Dedifferentiated amniotic fluid mesenchymal stem cell (primary cell): ENCODE measurements at regions not wholly inside any gene's neighbourhood (a gene's known extent, or its start where the extent isn't known, plus 50 kb on each side); places are given as distances from the start of the nearest gene placed in this dataset.

ENCODE experiments used
- DNase-seq: peaks from one replicate; pipeline ENCODE4 v3.0.0-alpha.2; 2016; ENCODE audit errors: extremely low spot score

DNA sequence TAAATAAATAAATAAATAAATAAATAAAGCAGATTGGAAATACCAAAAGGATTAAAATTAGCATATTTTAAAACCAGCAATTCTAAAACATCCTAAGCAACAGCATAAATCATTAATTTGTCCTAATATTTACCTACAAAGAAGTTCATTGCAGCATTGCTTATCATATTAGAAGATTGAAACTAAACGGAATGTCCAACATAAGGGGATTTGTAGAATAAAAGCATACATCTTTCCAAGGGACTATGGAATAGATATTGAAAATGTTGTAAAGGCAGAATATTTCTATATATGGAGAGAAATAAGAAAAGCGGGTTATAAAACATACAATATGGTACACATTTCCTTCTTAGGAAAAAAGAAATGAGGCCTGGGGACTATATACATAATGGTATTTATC lies 71.1 kb upstream of the RFC3 start:
- no peak for DNase-seq

DNA sequence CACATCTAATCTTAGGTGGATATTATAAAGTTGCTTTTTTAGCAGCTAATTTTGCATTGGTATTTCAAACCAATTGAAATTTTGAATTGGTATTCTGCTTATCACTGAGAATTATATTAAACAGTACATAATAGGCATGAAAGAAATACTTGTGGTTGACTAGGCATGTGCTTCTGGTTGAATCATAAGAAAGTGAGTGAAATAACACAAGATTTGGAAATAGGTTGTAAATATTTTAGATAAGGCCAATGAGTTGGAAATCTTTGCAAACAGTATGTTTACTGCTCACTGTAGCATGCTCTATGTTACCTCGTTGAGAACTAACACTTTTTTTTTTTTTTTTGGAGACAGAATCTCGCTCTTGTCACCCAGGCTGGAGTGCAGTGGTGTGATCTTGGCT lies 66.8 kb upstream of the RFC3 start:
- DNase-seq: peak; percentile 39

DNA sequence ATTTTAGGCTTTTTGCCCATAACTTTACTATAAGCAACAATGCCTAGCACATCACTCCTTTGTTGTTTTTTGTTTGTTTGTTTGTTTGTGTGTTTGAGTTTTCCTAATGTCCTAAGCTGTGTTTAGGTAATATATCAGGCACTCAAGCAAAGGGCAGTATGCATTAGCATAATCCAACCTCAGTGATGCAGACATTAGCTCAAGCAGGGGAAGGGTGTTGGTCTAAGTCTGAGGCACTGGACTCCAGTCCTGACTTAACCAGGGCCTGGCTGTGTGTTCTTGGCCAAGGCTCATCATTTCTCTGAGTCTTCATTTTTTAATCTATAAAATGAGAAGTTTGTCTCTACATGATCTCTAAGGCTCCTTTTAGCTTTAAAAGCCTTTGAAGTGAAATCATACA lies 65.9 kb upstream of the RFC3 start:
- no peak for DNase-seq

DNA sequence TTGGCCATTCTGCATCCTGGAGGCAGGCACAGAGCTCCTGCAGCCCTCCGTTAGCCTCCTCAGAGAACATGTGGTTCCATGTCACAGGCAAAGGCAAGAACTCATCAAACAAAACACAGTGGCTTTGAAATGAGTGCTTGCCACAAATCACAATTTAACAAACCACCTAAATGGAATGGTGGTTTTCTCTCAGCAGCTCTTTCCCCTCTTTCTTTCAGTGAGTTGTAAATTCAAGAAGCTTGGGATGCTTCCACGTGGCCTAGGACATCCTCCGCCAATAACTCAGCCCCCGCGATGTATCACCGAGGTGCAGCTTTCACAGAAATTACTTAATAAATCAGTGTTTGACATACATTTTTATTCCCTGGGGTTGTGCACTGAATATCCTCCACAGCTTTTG lies 65.4 kb upstream of the RFC3 start:
- no peak for DNase-seq

DNA sequence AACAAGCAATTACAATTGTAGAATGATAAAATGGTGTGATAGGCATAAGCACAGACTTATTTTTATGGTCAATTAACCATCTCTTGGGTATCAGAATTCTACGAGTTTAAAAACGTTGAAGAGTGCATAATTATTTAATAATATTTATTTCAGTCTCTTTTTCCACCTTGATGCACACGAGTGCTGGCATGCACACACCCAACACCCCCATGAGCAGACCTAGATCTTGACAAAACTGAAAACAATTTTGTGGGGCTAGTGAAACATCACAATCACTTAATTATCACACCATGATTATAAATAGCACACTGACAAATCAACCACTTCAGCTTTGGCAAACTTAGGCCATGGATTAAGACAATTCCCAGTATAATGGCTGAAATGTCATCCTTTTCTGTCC lies 61.0 kb upstream of the RFC3 start:
- no peak for DNase-seq

DNA sequence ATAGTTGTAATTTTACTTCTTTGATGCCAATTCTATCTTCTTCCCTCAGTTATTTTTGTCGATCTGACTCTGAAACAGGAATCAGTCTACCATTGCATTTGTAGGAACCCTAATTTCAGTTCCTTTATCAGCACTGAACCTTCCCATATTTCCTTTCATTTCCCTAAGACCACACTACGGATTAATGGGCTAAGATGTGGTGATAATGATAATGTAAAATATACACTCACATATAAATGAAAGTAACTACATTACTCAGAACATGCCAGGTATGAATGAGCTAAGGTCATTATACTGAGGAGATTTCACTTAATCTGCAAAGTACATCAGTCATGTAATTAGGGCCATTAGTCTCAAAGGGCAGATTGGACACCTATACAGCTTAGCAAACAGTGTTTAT lies 60.2 kb upstream of the RFC3 start:
- no peak for DNase-seq

DNA sequence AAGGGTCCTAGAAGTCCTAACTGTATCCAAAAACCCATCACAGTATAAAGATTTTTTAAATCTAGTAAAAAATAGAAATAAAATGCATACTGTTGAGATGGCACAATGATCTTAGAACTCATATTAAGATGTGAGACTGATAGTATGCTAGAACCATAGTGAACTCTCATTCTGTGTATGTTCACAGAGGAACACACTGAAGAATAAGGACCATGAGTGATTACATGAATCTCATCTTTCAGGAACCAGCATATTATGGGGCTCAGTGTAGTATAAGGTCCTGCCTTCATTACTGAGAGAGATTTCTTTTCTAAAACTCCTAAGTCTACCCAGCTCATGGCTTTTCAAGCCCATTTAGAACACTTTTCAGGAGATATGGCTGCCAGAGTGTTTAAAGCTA lies 59.8 kb upstream of the RFC3 start:
- no peak for DNase-seq

DNA sequence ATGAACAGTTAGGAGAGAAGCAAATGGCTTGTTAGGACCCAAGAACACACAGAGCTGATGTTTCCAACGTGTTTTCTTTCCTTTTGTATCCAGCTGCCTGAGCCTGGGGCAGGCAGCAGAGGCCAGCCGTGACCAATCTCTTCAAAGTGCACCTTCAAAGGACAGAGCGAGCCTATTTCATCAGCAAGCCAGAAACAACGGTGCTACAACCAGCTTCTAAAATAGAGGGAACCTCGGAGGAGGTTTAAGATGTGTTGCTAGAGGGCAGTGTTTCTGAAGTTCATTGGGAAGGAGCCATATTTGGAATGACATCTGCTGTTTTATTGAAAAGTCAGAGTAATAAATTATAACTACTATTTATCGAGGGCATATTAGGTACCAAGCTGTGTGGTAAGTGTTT lies 56.2 kb upstream of the RFC3 start:
- DNase-seq: no peak

DNA sequence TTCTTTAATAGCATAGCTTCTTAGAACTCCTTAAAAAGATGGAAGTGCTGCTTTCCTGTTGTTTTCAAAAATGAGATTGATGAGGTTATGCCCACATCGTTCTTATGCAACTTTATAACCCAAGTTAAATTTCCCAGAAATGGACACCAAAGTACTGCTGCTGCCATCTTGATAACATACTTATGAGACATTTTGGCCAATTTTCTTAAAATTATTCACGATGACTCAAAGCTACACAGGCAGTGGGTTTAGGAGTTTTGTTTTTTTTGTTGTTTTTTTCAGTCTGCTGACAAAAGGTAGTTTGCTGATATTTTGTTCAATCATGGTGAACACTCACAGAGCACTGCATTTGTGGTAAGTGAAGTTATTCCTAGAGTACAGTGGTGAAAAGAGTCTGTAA lies 54.9 kb upstream of the RFC3 start:
- DNase-seq: no peak

DNA sequence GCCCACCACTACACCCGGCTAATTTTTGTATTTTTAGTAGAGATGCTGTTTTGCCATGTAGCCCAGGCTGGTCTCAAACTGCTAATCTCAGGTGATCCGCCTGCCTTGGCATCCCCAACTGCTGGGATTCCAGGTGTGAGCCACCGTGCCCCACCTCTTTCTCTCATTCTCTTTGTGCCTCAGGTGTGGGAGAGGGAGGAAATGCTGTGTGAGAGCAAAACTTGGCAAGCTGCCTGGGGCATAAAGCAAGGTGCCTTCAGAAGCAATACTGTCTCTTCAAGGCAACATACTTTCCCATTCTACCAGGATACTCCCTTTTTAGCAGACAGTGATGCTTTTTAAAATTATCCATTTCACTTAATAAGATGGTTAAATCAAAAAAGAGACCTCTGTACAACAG lies 53.2 kb upstream of the RFC3 start:
- DNase-seq: no peak

DNA sequence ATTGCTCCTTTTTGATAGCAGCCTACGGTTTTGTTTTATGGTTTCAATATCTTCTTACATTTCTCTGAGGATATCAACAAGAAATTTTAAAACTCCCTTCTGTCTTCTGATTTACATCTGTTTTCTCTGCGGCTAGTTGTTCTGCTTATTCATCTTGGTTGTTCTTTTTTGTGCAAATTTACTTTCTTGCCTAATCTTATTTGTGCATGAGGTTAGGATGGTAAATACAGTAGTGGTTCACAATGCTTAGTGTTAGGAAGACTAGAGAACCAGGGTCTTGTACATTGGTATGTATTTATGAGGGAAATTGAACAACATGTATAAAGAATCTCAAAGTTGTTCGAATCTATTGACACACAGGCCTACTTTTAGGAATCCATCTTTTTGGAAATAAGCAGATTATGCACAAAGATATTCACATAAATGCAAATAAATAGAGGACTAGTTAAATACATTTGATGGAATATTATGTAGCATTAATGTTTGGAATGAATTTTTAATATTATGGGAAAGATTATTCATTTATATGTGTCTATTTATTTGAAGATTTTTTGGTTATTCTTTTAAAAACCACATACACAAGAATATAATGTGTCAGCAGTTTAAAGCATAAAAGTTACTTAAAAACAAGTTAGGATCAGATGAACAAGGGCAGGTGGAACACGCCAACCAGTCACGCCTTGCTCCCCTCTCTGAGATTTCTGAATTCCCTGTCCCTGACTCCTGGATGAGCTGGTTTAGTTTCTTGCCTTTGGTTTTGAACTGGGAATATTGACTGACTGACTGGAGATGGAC lies 51.4 kb upstream of the RFC3 start:
- DNase-seq: no peak

DNA sequence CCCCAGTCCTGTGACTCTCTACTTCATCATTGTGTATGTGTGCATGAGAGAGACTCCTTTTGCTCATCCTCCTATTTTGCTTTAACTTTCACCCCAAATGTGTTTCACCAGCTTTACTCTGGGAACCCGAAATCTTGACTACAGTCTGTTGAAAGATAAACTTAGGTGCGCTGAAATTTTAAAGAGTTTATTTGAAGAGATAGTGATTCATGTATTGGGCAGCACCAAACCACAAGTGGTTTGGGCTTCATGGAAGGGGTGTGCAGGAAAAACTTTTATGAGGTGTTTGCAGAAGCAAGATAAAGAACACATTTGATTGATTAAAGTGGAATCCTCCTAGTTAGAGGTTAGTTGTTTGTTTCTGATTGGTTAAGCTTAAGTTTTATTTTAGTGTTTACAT lies 50.8 kb upstream of the RFC3 start:
- no peak for DNase-seq
